H1 (cell line): ENCODE measurements at regions not wholly inside any gene's neighbourhood (a gene's known extent, or its start where the extent isn't known, plus 50 kb on each side); places are given as distances from the start of the nearest gene placed in this dataset.

Experiments
- CTCF ChIA-PET: fragments of 300-600 bp; sonication (Branson Sonifier 250); formaldehyde crosslinking; loops from one replicate; lab custom pipeline; 2021; ENCODE audit not compliant: partially characterized antibody; lab: Charles Lee
- POLR2A ChIA-PET: fragments of 300-600 bp; sonication (Branson Sonifier 250); formaldehyde crosslinking; loops from one replicate; lab custom pipeline; 2021; ENCODE audit warnings: inconsistent platforms; ENCODE audit not compliant: partially characterized antibody; lab: Charles Lee
- DNase-seq, 2 experiments: peaks; one replicate each; pipeline versions ENCODE4 v3.0.0 to v3.0.0-alpha.2; 2010 to 2022; ENCODE audit warnings: low spot score in 2 of 2, low read depth in 1 of 2, mixed read lengths in 1 of 2
- FAIRE-seq: peaks from 2 replicates; lab custom pipeline; 2011; peaks lifted over from hg19 to GRCh38; lab: Jason Lieb, UNC
- H2AFZ ChIP-seq: 2 replicates; pipeline ENCODE4 v1.8.1; 2012; ENCODE audit warnings: low read length, inconsistent platforms
- H2AK5ac ChIP-seq: 2 replicates; pipeline ENCODE4 v1.6.1; 2013; ENCODE audit warnings: low read depth, low read length
- H2BK120ac ChIP-seq: replicated peaks from 2 replicates; pipeline ENCODE3; 2013; ENCODE audit warnings: low read depth, low read length, inconsistent platforms
- H2BK12ac ChIP-seq: 2 replicates; pipeline ENCODE4 v1.6.1; 2013; ENCODE audit warnings: low read depth, low read length
- H2BK15ac ChIP-seq: 2 replicates; pipeline ENCODE4 v1.6.1; 2013; ENCODE audit warnings: low read length
- H2BK20ac ChIP-seq: 2 replicates; pipeline ENCODE4 v1.6.1; 2013; ENCODE audit warnings: low read length
- H2BK5ac ChIP-seq: 2 replicates; pipeline ENCODE4 v1.6.1; 2013; ENCODE audit warnings: low read depth, low read length
- H3K14ac ChIP-seq: 2 replicates; pipeline ENCODE4 v1.6.1; 2013; ENCODE audit warnings: inconsistent platforms; ENCODE audit not compliant: insufficient read length
- H3K18ac ChIP-seq: 2 replicates; pipeline ENCODE4 v1.6.1; 2013; ENCODE audit warnings: low read length; ENCODE audit errors: extremely low read depth
- H3K23ac ChIP-seq: 2 replicates; pipeline ENCODE4 v1.6.1; 2013; ENCODE audit warnings: inconsistent platforms; ENCODE audit not compliant: insufficient read length
- H3K23me2 ChIP-seq: 2 replicates; pipeline ENCODE4 v1.6.1; 2013; ENCODE audit warnings: low read depth, low read length
- H3K27ac ChIP-seq: 2 replicates; pipeline ENCODE4 v1.6.1; 2011; ENCODE audit warnings: low read depth, low read length, inconsistent platforms
- H3K27me3 ChIP-seq, 4 experiments: replicated peaks in 1 of 4; 1 replicate in 1 of 4; 2 replicates in 3 of 4; pipeline versions ENCODE4 v1.6.1 to v1.8.1; 2011 to 2013; ENCODE audit warnings: low read length in 3 of 4, mild to moderate bottlenecking in 3 of 4, inconsistent platforms in 2 of 4, mixed read lengths in 2 of 4, moderate library complexity in 1 of 4; ENCODE audit not compliant: control insufficient read depth in 3 of 4, insufficient read depth in 3 of 4; ENCODE audit errors: extremely low read depth in 1 of 4
- H3K36me3 ChIP-seq, 4 experiments: 2 replicates each; pipeline versions ENCODE4 v1.6.1 to v1.8.1; 2011 to 2013; ENCODE audit warnings: mild to moderate bottlenecking in 4 of 4, low read length in 3 of 4, moderate library complexity in 2 of 4, control low read depth in 1 of 4, inconsistent platforms in 1 of 4; ENCODE audit not compliant: insufficient read depth in 4 of 4, control insufficient read depth in 2 of 4
- H3K4ac ChIP-seq: replicated peaks from 2 replicates; pipeline ENCODE3; 2013; ENCODE audit warnings: low read length, low read depth, mixed read lengths, inconsistent platforms; ENCODE audit not compliant: insufficient read length
- H3K4me1 ChIP-seq, 4 experiments: replicated peaks in 1 of 4; 1 replicate in 1 of 4; 2 replicates in 3 of 4; pipeline versions ENCODE4 v1.6.1 to v1.8.1; 2011 to 2013; ENCODE audit warnings: low read length in 3 of 4, inconsistent platforms in 2 of 4, mixed read lengths in 1 of 4; ENCODE audit not compliant: insufficient read depth in 4 of 4, control insufficient read depth in 3 of 4
- H3K4me2 ChIP-seq, 2 experiments: 2 replicates each; pipeline versions ENCODE4 v1.6.1 to v1.8.1; 2011 to 2013; ENCODE audit warnings: low read depth in 2 of 2, low read length in 2 of 2, control low read depth in 1 of 2, inconsistent platforms in 1 of 2, mild to moderate bottlenecking in 1 of 2; ENCODE audit not compliant: insufficient read depth in 1 of 2
- H3K4me3 ChIP-seq, 4 experiments: fragments of 200-600, 300-600 bp in 1 of 4; sonication (generic), shearing (Covaris generic), sonication (Bioruptor Twin) in 1 of 4; 2 replicates each; pipeline versions ENCODE4 v1.5.1 to v1.8.1; 2011 to 2016; ENCODE audit warnings: low read length in 4 of 4, low read depth in 3 of 4, control low read depth in 2 of 4, inconsistent platforms in 2 of 4, mild to moderate bottlenecking in 2 of 4, mixed read lengths in 1 of 4, moderate library complexity in 1 of 4; ENCODE audit not compliant: insufficient read depth in 2 of 4; ENCODE audit errors: extremely low read depth in 1 of 4
- H3K56ac ChIP-seq: replicated peaks from 2 replicates; pipeline ENCODE3; 2013; ENCODE audit warnings: low read depth, mild to moderate bottlenecking, mixed read lengths, low read length, inconsistent platforms; ENCODE audit not compliant: insufficient read length
- H3K79me1 ChIP-seq: 2 replicates; pipeline ENCODE4 v1.6.1; 2013; ENCODE audit warnings: low read depth, low read length, control low read depth
- H3K79me2 ChIP-seq, 2 experiments: 2 replicates each; pipeline versions ENCODE4 v1.6.1 to v1.8.1; 2012 to 2013; ENCODE audit warnings: low read length in 2 of 2, mild to moderate bottlenecking in 2 of 2, inconsistent platforms in 1 of 2; ENCODE audit not compliant: insufficient read depth in 2 of 2, control insufficient read depth in 1 of 2
- H3K9ac ChIP-seq, 4 experiments: replicated peaks in 1 of 4; 1 replicate in 1 of 4; 2 replicates in 3 of 4; pipeline versions ENCODE4 v1.6.1 to v1.8.1; 2011 to 2013; ENCODE audit warnings: low read depth in 3 of 4, low read length in 3 of 4, control low read depth in 2 of 4, mild to moderate bottlenecking in 2 of 4, moderate library complexity in 2 of 4, inconsistent platforms in 1 of 4; ENCODE audit errors: extremely low read depth in 1 of 4
- H3K9me3 ChIP-seq, 2 experiments: 2 replicates each; pipeline versions ENCODE4 v1.6.1 to v1.8.1; 2012 to 2013; ENCODE audit warnings: mild to moderate bottlenecking in 2 of 2, moderate library complexity in 2 of 2, control low read depth in 1 of 2, inconsistent platforms in 1 of 2, low read depth in 1 of 2, low read length in 1 of 2, mixed read lengths in 1 of 2; ENCODE audit not compliant: insufficient read depth in 2 of 2
- H4K20me1 ChIP-seq, 2 experiments: replicated peaks in 1 of 2; 2 replicates each; pipeline versions ENCODE3 to v1.8.1; 2011 to 2013; ENCODE audit warnings: inconsistent platforms in 2 of 2, low read length in 2 of 2, mild to moderate bottlenecking in 1 of 2; ENCODE audit not compliant: insufficient read depth in 2 of 2, control insufficient read depth in 1 of 2
- H4K5ac ChIP-seq: 2 replicates; pipeline ENCODE4 v1.6.1; 2013; ENCODE audit warnings: low read length, low read depth, mixed read lengths, inconsistent platforms; ENCODE audit not compliant: insufficient read length
- H4K8ac ChIP-seq: 2 replicates; pipeline ENCODE4 v1.8.0; 2013; ENCODE audit warnings: mild to moderate bottlenecking, moderate library complexity, low read length, inconsistent platforms; ENCODE audit not compliant: insufficient read depth; ENCODE audit errors: extremely low read depth
- H4K91ac ChIP-seq: replicated peaks from 2 replicates; pipeline ENCODE3; 2013; ENCODE audit warnings: low read length, mixed read lengths, inconsistent platforms; ENCODE audit not compliant: insufficient read length
- ATF3 ChIP-seq: IDR thresholded peaks from 2 replicates; pipeline ENCODE4 v1.6.1; 2011; ENCODE audit warnings: low read depth, mild to moderate bottlenecking, low read length; ENCODE audit not compliant: insufficient read depth
- HDAC2 ChIP-seq, 2 experiments: fragments of 300-600 bp in 1 of 2; sonication (generic) in 1 of 2; IDR thresholded peaks; 2 replicates each; pipeline ENCODE4 v1.6.1; 2011 to 2012; ENCODE audit warnings: low read depth in 2 of 2, low read length in 2 of 2, mild to moderate bottlenecking in 2 of 2, moderate library complexity in 2 of 2, borderline replicate concordance in 1 of 2, inconsistent platforms in 1 of 2
- HDAC6 ChIP-seq: IDR thresholded peaks from one replicate; pipeline ENCODE4 v1.7.1; 2012; ENCODE audit warnings: low read depth, mild to moderate bottlenecking, inconsistent platforms, low read length, moderate library complexity
- SP2 ChIP-seq: IDR thresholded peaks from 2 replicates; pipeline ENCODE4 v1.6.1; 2012; ENCODE audit warnings: mild to moderate bottlenecking, low read length, inconsistent platforms
- SUZ12 ChIP-seq: fragments of 200-600 bp; sonication (generic); IDR thresholded peaks from 2 replicates; pipeline ENCODE4 v1.6.1; 2012; ENCODE audit warnings: mild to moderate bottlenecking, inconsistent platforms, low read length, moderate library complexity, mixed read lengths
- WGBS, 2 experiments: shearing (Covaris generic) in 1 of 2; methylation state at CpG; one replicate each; pipeline versions ENCODE4 v1.1.6 to v1.1.7; 2013 to 2015; ENCODE audit warnings: low lambda C conversion rate in 2 of 2, mixed read lengths in 2 of 2, inconsistent platforms in 1 of 2, low coverage in 1 of 2, missing lambda C conversion rate in 1 of 2; ENCODE audit not compliant: insufficient replicate concordance in 2 of 2, insufficient coverage in 1 of 2, insufficient read length in 1 of 2; ENCODE audit errors: extremely low coverage in 1 of 2, missing lambda C conversion rate in 1 of 2; 5-methylcytosine and 5-hydroxymethylcytosine counted together

GRCh38 chr2:8406271-8406670 lies 275.6 kb upstream of the ID2 start:
- CTCF ChIA-PET = interaction anchor here (0.6 to 1.5 kb wide), 3 partner anchors 15 to 459 kb away, joined by 3 read pairs; no protein-coding TSS in a partner anchor
- Histone ChIP-seq H2AK5ac (no peak overlapping the region), H2BK120ac (no peak overlapping the region)

More at GRCh38 chr2:8406271-8406670, 275.6 kb upstream of the ID2 start:
- H3K79me2 ChIP-seq = no peaks in the 10 kb centered on the region
- no peak for FAIRE-seq
- no peak overlapping the region for H2BK5ac ChIP-seq
- no peaks in the 10 kb centered on the region for H3K36me3 ChIP-seq
- H4K91ac ChIP-seq = no peak overlapping the region
- H2BK12ac ChIP-seq = no peak overlapping the region
- H3K9me3 ChIP-seq = no peaks in the 10 kb centered on the region
- no peak overlapping the region for H3K4me3 ChIP-seq
- no peak overlapping the region for H3K4ac ChIP-seq
- 93% methylated on average over 7 of the region's 7 CpGs; no CpG with 5 or more reads in 1 of the 2 experiments for WGBS, 2 experiments
- H3K27me3 ChIP-seq = no peaks in the 10 kb centered on the region
- H3K23ac ChIP-seq = no peak overlapping the region
- TF ChIP-seq SUZ12 (no peak), ATF3 (no peak), SP2 (no peak), HDAC2 (IDR thresholded peaks at IDR 0.05; ENCODE audit: borderline replicate concordance in 1 of 2, low read depth in 2 of 2, low read length in 2 of 2) (no peak), HDAC6 (no peak)
- H3K4me1 ChIP-seq = no peaks in the 10 kb centered on the region
- no peak overlapping the region for H3K56ac ChIP-seq
- no peak overlapping the region for H3K4me2 ChIP-seq
- no peak overlapping the region for H3K18ac ChIP-seq
- H2BK20ac ChIP-seq = no peak overlapping the region
- no peak overlapping the region for H4K8ac ChIP-seq
- H3K79me1 ChIP-seq = no peaks in the 10 kb centered on the region
- no peak overlapping the region for H3K14ac ChIP-seq
- no peak overlapping the region for H3K9ac ChIP-seq
- H4K20me1 ChIP-seq = no peaks in the 10 kb centered on the region
- DNase-seq = no peak
- no peak overlapping the region for H3K27ac ChIP-seq
- POLR2A ChIA-PET = no interaction called here
- H2BK15ac ChIP-seq = no peak overlapping the region
- H3K23me2 ChIP-seq = no peaks in the 10 kb centered on the region
- H2AFZ ChIP-seq = no peak overlapping the region
- no peak overlapping the region for H4K5ac ChIP-seq
